HL-60/S4 treated with retinoic acid at 250 ng/mL for 4 days and 3 days (cell line): ENCODE measurements at regions not wholly inside any gene's neighbourhood (a gene's known extent, or its start where the extent isn't known, plus 50 kb on each side); places are given as distances from the start of the nearest gene placed in this dataset.

Experiments used
- in situ Hi-C: fragments of 300-500 bp; cut with MboI; formaldehyde crosslinking; loops from 2 replicates; pipeline ENCODE4 v1.7.0; 2022; ENCODE audit warnings: low sequenced_read_pairs

DNA sequence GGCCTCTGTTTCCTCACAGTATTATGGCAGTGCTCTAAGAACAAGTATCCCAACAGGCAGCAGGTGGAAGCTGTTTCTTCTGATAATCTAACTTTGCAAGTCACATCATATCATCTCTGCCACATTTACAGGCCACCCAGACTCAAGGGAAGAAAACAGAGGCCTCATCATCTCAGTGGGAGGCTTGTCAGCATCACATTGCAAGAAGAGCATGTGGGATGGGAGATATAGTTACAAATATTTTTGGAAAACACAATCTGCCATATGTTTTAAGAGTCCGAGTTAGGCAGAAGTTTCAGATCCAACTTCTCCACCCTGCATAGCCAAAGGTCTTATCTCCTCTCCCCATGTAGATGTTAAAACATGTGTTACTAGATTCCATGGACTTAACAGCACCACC, 130.4 kb upstream of the PDE1C start:
- in situ Hi-C loops: loop anchor here (10.0 kb wide), 1 partner anchor 456 kb away; no protein-coding TSS in a partner anchor

DNA sequence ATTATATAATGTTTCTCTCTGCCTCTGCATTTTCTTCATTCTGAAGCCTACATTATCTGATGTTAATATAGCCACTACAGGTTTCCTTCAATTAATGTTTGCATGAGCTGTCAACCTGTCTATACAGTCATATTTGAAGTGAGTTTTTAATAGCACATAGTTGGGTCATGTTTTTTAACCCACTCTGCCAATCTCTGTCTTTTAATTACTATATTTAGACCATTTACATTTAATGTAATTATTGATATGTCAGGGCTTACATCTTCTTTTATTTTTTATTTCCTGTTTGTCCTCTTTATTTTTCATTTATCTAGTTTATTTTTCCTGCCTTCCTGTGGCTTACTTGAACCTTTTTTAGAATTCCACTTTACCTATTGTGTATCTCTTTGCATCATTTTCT, 124.3 kb upstream of the PDE1C start:
- in situ Hi-C loops: no loop called here

DNA sequence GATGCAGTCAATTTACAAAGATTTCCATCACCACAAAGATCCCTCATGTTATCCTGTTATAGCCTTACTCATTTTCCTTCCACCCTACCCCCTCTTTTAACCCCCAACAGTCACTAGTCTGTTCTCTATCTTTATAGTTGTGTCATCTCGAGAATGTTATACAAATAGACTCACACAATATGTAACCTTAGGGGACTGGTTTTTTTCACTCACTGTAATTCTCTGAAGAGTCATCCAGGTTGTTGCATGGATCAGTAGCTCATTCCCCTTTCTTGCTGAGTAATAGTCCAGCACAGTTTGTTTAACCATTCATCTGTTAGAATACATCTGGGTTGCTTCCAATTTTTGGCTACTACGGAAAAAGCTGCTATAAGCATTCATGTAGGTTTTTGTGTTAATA, 121.1 kb upstream of the PDE1C start:
- in situ Hi-C loops: no loop called here

DNA sequence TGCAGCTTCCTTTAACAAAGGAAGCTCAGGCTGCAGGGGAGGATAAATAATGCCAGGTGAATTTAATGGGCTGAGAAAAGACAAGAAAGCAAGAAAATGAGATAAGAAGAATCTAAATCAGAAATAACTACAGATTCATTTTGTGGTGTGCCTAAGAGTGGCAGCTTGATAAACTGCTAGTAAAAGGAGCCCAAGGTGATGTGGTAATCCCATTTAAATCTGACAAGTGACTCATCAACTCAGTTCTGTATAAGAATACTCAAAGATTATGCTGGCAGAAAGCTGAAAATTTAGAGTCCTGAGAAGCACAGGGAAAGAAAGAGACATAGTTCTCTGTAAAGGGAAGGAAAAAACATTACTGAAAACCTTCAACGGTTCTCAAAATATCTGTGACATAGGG, 109.4 kb upstream of the PDE1C start:
- in situ Hi-C loops: no loop called here

DNA sequence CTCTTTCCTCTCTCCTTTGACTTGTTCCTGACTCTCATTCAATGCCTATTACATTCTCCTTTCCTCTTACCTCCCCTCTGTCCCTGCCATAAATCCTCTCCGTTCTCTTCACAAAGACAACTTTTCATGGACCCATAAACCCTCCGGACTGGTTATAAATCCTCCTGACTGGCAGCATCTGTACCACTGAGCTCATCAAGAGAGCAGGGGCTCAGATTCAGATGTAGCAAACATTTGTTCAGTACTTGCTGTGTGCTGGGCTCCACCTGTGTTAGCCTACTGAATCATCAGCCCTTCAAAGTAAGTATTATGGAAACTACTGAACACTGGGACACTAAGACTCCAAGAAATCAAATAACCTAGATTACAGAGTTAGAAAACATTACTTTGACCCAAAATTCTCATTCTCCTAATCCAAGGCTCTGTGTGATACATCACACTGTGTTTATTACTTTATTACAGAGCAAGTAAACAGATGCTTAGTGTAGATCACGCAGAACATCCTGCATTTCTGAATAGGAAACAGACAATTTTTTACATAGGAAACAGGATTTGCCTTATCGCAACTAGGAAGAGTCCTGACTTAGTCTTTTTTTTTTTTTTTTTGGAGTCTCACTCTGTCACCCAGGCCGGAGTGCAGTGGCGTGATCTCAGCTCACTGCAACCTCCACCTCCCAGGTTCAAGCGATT, 108.6 kb upstream of the PDE1C start:
- in situ Hi-C loops: no loop called here

DNA sequence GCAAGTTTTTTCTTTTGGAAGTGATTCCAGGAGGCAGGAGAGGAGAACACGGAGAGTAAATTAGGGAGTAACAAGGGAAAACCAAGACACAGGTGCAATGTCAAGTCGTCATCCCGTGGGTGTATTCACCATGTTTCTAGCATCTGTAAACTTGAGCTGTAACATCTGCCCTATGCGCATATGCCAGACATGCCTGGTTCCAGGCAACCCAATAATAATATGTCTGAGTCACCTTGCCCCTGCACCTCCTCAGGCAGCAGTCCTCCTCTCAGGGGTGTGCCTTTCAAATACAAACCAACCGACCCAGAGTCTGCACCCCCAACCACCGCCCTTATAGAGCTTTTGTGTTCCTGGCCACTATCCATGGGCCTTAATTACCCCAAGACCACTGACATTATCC, 107.0 kb upstream of the PDE1C start:
- in situ Hi-C loops: no loop called here

DNA sequence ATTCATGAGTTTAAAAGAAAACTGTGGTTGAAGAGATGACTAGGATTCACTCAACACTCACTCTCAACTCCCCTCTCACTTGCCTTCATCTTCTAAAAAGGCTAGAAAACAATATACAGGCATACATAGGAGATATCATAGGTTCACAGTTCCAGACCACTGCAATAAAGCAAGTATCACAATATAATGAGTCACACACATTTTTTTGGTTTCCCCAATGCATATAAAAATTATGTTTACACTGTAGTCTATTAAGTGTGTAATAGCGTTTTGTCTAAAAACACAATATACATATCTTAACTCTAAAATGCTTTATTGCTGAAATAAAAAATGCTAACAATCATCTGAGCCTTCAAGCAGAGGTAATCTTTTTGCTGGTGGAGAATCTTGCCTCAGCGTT, 104.9 kb upstream of the PDE1C start:
- in situ Hi-C loops: no loop called here

DNA sequence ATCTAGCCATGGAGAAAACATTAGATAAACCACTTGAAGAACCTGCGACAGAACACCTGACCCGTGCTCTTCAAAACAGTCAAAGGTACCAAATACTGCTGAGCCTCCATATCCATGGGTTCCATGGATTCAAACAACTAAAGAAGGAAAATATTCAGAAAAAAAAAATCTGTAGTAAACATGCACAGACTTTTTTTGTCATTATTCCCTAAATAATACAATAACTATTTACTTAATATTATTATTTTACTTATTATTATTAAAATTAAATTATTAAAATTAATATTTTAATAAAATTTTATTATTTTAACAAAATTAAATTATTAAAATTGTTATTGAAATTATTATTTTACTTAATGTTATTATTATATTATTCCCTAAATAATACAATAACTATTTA, 101.0 kb upstream of the PDE1C start:
- in situ Hi-C loops: no loop called here

DNA sequence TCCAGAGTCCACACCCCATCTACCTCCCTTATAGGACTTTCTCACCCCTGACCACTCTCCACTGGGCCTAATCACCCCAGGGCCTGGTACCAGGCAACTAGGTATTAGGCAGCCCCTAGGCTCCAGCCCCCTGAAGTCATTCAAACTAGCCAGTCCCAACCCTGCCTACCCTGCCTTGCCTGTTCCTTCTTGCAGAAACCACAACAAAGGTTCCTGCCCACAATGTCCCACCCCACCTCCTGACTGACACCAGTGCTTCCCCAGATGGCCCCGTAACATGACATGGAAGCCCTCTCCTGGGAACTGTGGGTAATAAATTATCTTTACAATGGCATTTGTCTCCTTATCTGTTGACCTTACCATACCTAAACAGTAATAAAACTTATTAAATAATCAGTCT, 100.6 kb upstream of the PDE1C start:
- in situ Hi-C loops: no loop called here

DNA sequence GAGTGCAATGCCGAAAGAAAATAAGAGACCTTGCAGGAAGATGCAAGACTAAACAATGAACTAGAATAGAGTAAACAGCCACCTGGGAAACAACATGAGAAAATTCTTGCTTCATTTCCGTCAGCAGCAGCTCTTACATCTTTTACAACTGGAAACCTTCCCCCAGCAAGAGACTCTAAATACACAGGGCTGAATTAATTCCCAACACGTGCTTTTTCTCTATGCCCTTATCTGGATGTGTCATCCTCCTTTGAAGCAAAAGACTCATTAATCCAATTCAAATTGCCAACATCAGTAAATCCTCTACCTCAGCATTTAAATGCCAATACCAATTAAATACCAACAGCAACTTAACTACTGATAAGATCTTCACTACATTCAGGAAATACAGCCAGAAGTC, 99.0 kb upstream of the PDE1C start:
- in situ Hi-C loops: no loop called here

DNA sequence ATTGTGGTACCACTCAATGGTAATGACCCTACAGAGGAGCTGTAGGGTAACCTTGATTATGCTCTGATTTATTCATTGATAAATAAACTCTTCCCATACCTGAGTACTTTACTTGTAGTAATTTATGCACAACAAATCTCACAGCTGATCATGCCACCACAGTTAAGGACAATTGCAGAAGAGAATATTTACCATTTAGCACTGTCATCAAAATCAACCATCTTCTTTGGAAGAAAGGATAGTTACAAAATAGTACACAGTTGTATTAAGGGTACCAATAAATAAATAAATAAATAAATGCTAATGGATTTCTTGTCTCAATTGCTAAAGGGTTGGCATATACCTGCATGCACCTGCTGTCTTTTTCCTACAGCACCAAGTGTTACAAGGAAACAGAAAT, 97.6 kb upstream of the PDE1C start:
- in situ Hi-C loops: no loop called here

DNA sequence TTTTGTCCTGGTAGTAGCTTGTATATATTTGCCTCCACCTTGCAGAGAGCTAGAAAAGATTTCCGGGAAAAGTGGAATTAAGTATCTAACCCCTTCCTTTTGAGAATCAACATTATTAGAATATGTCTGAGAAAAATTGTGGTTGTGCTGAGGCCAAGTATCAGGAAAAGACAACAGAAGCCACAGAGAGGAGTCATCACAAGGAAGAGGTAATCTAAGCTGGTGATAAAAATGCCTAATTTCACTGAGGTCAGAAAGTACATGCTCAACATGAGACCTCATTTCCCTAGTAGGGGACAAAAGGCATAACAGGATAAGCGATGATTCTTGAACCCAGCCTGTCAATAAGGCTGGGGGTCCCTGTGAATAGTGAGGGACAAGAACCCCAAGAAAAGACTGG, 97.0 kb upstream of the PDE1C start:
- in situ Hi-C loops: no loop called here

DNA sequence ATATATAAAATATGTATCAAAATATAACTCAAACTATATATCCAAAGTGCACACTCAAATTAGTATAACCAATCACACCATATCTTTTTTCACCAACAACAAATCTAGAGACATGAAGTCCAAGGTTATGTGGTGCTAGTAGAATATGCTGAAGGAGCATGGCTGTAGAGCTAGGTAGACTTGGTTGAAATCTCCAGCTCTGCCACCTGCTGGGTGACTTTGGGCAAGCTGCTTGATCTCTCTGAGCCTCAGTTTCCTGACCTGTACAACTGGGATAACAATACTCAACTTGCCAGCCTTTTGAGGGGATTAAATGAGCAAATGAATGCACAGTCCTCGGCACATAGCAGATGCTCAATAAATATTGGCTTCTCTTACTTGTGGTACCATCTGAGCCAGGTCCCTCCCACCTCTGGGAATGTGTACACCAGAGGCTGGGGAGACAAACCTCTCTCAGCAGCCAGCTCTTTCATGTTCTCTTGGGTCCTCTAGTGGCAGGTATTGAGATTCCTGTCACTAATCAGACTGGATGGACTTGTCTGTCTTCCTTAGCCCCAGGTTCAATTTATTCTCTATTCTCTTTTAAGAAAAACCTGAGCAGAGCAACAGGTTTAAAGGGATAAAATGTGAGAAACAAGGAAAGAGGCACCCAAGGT, 94.3 kb upstream of the PDE1C start:
- in situ Hi-C loops: no loop called here

DNA sequence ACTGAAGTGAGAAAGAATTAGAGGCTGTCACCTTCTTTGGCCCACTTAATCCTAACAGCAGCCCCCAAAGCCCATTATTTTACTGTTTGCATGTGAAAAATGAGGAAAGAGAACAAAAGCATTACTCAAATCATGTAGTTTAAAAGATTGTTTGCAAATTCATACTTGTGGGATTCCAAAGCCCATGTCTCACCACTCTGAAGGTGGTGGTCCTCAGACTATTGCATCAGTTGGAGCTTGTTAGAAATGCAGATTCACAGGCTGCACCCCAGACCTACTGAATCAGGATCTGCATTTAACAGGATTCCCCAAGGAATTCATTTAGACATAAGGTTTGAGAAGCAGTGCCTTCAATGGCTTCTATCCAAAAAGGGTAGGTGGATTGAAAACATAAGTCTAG, 93.7 kb upstream of the PDE1C start:
- in situ Hi-C loops: no loop called here

DNA sequence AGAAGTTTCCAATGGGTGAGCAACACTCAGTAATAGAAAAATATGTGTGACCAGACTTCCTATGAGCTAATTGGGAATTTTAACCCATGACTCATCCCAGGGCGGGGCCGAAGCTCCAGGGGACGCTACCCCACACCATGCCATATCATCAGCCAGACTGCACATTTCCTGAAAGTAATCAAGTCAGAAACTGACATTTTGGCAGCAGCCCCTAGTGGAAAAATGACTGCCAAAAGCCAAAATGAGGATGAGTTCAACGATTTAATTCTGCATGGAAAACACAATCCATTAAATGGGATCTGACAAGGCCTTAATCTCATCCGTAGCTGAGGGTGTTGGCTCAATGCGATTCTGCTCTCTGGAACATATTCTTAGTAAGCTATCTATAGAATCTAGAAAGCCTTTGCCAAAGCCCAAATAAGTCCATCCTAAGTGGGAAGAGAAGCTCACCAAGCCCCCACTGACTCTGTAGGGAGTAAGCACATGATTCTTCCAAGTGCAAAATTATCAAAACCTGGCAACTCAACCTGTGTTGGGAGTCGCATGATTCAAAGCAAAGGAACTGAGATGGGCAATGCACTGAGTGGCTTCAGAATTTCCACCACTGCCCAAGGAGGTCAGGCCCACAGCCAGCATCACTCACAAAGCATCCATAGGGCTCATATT, 93.1 kb upstream of the PDE1C start:
- in situ Hi-C loops: no loop called here

DNA sequence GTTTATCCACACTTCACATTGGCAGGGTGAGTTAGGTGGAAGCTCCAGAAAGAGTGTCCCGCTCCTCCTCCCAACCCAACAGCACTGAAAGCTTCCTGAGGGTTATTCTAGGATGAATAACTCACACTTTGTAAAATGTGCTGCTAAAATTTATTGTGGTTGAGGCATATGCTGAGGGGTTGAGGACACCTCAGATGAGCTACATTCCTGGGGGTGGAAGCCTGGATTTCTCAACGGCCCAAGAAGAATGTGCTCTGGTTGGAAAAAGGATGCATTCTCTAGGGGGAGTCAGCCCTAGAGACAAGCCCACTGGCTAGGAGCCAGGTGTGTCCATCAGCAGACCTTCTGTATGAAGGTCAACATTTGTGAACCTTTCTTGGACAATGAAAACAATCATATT, 91.5 kb upstream of the PDE1C start:
- in situ Hi-C loops: no loop called here

DNA sequence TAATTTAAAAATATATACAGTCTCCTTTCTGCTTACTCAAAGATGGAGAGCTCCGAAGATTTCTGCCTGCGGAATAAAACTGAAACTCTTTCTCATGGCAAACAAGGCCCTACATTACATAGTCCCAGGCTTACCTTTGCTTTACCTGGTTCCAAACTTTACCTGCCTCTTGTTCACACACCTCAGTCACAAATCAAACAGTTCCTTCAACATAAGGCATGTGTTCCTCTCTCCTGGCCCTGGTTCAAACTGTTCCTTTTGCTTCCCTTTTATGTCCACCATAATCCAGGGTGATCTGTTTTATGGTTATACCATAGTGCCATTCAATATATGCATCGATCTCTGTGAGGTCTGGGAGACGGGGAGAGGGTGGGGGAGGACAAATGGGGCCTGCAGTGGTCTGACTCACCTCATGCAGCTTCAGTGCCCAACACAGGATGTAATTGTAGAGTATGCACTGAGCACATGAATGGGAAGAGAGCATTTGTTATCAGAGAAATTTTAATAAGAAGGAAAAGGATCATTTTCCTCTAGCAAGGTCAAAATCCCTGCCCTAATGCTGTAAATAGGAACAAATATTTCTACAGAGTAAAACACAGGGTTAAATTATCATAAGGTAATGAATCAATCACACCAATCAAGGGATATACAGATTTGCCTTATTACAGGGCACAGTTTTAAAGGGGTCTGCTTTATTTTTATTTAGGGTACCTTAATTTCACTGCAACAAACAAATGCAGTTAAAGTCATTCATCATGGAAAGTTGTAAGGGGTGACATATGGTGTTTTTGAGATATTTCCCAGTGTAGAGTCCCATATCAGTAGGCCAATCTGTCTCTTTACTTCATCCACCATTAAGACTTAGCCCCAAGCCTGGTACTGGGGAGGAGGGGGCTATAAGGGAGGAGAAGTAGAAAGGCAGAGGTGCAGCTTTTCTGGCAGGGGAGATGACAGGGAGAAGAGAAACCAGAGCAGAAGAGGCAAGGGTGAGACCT, 88.8 kb upstream of the PDE1C start:
- in situ Hi-C loops: no loop called here

DNA sequence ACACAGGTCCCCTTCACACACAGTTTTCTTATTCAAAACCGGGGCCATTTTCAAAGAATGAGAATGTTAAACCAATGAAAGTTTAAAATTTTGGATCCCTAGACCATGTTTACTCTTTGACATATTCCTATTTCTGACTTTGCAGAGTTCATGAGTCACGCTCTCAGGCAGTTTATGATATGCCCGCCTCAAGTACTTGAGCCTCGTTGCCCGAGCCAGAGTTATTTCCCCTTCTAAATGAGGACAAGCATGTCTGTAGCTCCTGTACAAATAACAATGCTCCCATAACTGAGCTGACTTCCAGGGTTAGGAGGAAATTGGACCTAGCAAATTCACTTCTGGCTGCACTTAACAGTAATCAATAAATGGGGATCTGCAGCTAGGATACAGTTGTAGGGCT, 87.9 kb upstream of the PDE1C start:
- in situ Hi-C loops: no loop called here

DNA sequence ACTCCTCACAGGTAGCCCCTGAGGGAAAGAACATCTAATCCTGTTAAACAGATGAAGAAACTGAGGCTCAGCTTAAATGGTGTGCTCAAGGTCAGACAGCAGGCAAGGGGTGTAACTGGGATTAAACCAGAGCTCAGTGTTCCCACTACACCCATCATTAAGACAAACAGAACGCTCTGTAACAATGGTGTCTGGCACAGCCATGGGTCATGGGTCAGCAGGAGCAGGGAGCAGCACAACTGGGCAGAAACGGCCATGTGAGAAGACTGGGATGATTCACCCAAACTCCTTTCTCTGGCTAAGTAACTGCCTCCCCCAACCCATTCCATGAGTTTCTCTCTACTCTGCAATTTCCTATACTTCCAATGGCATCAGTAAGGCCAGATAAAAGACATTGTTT, 85.5 kb upstream of the PDE1C start:
- in situ Hi-C loops: no loop called here

DNA sequence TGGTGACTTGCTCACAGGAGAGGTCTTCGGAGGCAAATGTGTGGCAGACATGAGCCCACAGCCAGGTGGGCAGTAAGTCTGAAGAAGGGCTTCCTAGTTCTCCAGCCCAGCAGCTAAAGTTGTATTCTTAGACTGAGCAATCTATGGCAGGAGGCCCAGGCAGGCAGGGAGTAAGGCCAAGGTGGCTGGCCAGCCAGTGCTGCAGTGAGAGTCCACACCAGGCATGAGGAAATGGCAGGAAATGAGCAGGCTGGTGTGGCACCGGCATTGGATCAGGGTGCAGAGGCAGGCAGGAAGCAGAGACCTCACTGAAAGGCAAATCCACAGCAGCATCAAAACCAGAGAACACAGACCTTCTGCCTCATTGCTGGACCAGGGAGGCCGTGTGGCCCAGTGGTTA, 84.6 kb upstream of the PDE1C start:
- in situ Hi-C loops: no loop called here

DNA sequence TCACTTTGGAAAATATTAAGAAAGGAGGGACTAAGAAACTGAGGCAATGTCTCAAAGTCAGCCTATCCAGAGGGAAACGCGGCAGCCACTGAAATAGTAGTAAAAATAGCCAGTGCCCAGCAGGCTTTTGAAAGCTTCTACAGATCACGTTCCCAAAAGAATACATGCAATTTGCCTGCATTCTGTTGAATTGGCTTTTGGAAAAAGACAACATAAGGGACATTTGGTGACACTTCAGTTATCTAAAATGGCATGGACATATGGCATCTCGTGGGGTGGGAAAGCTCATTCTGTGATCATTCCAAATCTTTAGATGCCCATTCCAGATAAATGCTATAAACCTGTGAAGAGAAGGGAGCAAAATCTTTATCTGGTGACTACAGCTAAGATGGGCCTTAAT, 82.8 kb upstream of the PDE1C start:
- in situ Hi-C loops: no loop called here
